ENCODE measurements at regions not wholly inside any gene's neighbourhood (a gene's known extent, or its start where the extent isn't known, plus 50 kb on each side); places are given as distances from the start of the nearest gene placed in this dataset.

DNA sequence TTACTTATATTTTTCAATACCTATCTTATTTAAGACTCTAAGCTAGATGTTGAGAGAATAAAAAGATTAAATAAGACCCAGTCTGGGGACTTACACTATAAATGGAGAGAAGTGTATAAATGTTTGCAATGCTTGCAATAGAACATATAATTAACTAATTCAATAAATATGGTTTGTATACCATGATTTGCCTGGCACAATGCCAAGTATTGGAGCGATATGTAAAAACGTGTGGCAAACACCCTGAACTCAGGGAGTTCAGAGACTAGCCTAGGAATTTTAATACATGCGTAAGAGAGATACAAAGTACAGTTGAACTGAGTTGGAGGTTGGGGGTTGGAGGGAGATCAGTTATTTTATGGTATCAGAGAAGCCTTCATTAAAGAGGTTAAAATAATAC is 251.8 kb upstream of the DDX18 start:
- DNase-seq (ENCODE audit: low spot score): no peak
- Histone ChIP-seq H3K36me3 (ENCODE audit: insufficient read depth, low read length) (no peaks in the 10 kb centered on the region), H3K79me2 (ENCODE audit: insufficient read depth, low read depth, low read length) (no peaks in the 10 kb centered on the region), H2AFZ (ENCODE audit: low read length) (no peak overlapping the region), H3K9me3 (ENCODE audit: low read length) (no peaks in the 10 kb centered on the region), H3K4me3 (ENCODE audit: low read depth, low read length, poor library complexity, severe bottlenecking) (no peak overlapping the region), H3K9me2 (ENCODE audit: insufficient read depth, low read length) (no peaks in the 10 kb centered on the region), H4K20me1 (ENCODE audit: insufficient read depth, low read length) (no peaks in the 10 kb centered on the region), H3K27ac (ENCODE audit: low read depth, low read length, poor library complexity, severe bottlenecking) (no peak overlapping the region), H3K4me1 (ENCODE audit: insufficient read depth, low read length, poor library complexity, severe bottlenecking) (no peaks in the 10 kb centered on the region), H3K4me2 (ENCODE audit: low read length) (no peak overlapping the region)
- intact Hi-C loops (cut with micrococcal nuclease; ENCODE audit: unreplicated experiment): no loop called here
- TF ChIP-seq, protein P1, sequence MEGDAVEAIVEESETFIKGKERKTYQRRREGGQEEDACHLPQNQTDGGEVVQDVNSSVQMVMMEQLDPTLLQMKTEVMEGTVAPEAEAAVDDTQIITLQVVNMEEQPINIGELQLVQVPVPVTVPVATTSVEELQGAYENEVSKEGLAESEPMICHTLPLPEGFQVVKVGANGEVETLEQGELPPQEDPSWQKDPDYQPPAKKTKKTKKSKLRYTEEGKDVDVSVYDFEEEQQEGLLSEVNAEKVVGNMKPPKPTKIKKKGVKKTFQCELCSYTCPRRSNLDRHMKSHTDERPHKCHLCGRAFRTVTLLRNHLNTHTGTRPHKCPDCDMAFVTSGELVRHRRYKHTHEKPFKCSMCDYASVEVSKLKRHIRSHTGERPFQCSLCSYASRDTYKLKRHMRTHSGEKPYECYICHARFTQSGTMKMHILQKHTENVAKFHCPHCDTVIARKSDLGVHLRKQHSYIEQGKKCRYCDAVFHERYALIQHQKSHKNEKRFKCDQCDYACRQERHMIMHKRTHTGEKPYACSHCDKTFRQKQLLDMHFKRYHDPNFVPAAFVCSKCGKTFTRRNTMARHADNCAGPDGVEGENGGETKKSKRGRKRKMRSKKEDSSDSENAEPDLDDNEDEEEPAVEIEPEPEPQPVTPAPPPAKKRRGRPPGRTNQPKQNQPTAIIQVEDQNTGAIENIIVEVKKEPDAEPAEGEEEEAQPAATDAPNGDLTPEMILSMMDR (conservative IDR thresholded peaks at IDR 0.05; ENCODE audit: low read length): no peak
- TF ChIP-seq EZH2phosphoT487 (IDR thresholded peaks at IDR 0.05; ENCODE audit: borderline replicate concordance, low read depth, low read length): no peak
- POLR2A ChIA-PET: no interaction called here
- CTCF ChIA-PET (ENCODE audit: unreplicated experiment): no interaction called here
- no TSS peak for BruUV-seq (replicated peaks)

GRCh38 chr2:117571590-117572349 is 242.7 kb upstream of the DDX18 start:
- no peaks in the 10 kb centered on the region for H3K36me3 ChIP-seq (ENCODE audit: insufficient read depth, low read length)
- no peak overlapping the region for H3K4me3 ChIP-seq (ENCODE audit: low read depth, low read length, poor library complexity, severe bottlenecking)
- TF ChIP-seq EZH2phosphoT487 (IDR thresholded peaks at IDR 0.05; ENCODE audit: borderline replicate concordance, low read depth, low read length): no peak
- TF ChIP-seq, protein P1 (conservative IDR thresholded peaks at IDR 0.05; ENCODE audit: low read length): no peak
- CTCF ChIA-PET (ENCODE audit: unreplicated experiment): no interaction called here
- no peak overlapping the region for H3K4me2 ChIP-seq (ENCODE audit: low read length)
- no peaks in the 10 kb centered on the region for H3K79me2 ChIP-seq (ENCODE audit: insufficient read depth, low read depth, low read length)
- H4K20me1 ChIP-seq (ENCODE audit: insufficient read depth, low read length): no peaks in the 10 kb centered on the region
- no peaks in the 10 kb centered on the region for H3K9me3 ChIP-seq (ENCODE audit: low read length)
- intact Hi-C loops (cut with micrococcal nuclease; ENCODE audit: unreplicated experiment): no loop called here
- no peak overlapping the region for H2AFZ ChIP-seq (ENCODE audit: low read length)
- H3K9me2 ChIP-seq (ENCODE audit: insufficient read depth, low read length): no peaks in the 10 kb centered on the region
- no peak for DNase-seq (ENCODE audit: low spot score)
- H3K4me1 ChIP-seq (ENCODE audit: insufficient read depth, low read length, poor library complexity, severe bottlenecking): no peaks in the 10 kb centered on the region
- BruUV-seq (replicated peaks): no TSS peak
- H3K27ac ChIP-seq (ENCODE audit: low read depth, low read length, poor library complexity, severe bottlenecking): no peak overlapping the region
- POLR2A ChIA-PET: no interaction called here

- ChIA-PET POLR2A (no interaction called here), CTCF (ENCODE audit: unreplicated experiment) (no interaction called here)
- no peaks in the 10 kb centered on the region for H3K79me2 ChIP-seq (ENCODE audit: insufficient read depth, low read depth, low read length)
- no peak overlapping the region for H2AFZ ChIP-seq (ENCODE audit: low read length)
- H3K4me3 ChIP-seq (ENCODE audit: low read depth, low read length, poor library complexity, severe bottlenecking): no peak overlapping the region
- DNase-seq (ENCODE audit: low spot score): no peak
- no peak overlapping the region for H3K4me2 ChIP-seq (ENCODE audit: low read length)
- H3K9me2 ChIP-seq (ENCODE audit: insufficient read depth, low read length): no peaks in the 10 kb centered on the region
- no peaks in the 10 kb centered on the region for H4K20me1 ChIP-seq (ENCODE audit: insufficient read depth, low read length)
- H3K9me3 ChIP-seq (ENCODE audit: low read length): no peaks in the 10 kb centered on the region
- H3K27ac ChIP-seq (ENCODE audit: low read depth, low read length, poor library complexity, severe bottlenecking): no peak overlapping the region
- no peaks in the 10 kb centered on the region for H3K36me3 ChIP-seq (ENCODE audit: insufficient read depth, low read length)
- TF ChIP-seq, protein P1 (conservative IDR thresholded peaks at IDR 0.05; ENCODE audit: low read length): no peak
- TF ChIP-seq EZH2phosphoT487 (IDR thresholded peaks at IDR 0.05; ENCODE audit: borderline replicate concordance, low read depth, low read length): no peak
- no TSS peak for BruUV-seq (replicated peaks)
- no peaks in the 10 kb centered on the region for H3K4me1 ChIP-seq (ENCODE audit: insufficient read depth, low read length, poor library complexity, severe bottlenecking)
- intact Hi-C loops (cut with micrococcal nuclease; ENCODE audit: unreplicated experiment): no loop called here
These were observed 227.2 kb upstream of the DDX18 start for GRCh38 chr2:117587310-117587709.
